NCI-H69 (cell line): ENCODE measurements at regions not wholly inside any gene's neighbourhood (a gene's known extent, or its start where the extent isn't known, plus 50 kb on each side); places are given as distances from the start of the nearest gene placed in this dataset.

ENCODE experiments used
- DNase-seq: peaks from one replicate; lab custom pipeline; 2025; lab: John Stamatoyannopoulos, UW

- no peak for DNase-seq
Measured at GRCh38 chr2:173647681-173648311, 293.1 kb downstream of the CDCA7 start.

- DNase-seq = no peak
Measured at GRCh38 chr2:173648816-173649215, 294.1 kb downstream of the CDCA7 start.

GRCh38 chr2:173649527-173650219 is 295.0 kb downstream of the CDCA7 start:
- DNase-seq = no peak

GRCh38 chr2:173651891-173652290 is 297.2 kb downstream of the CDCA7 start:
- no peak for DNase-seq

GRCh38 chr2:173652311-173652710 is 297.6 kb downstream of the CDCA7 start:
- DNase-seq = no peak

- DNase-seq = peak; percentile 32
Measured at GRCh38 chr2:173652767-173653431, 298.2 kb downstream of the CDCA7 start.

GRCh38 chr2:173653432-173653805 is 298.7 kb downstream of the CDCA7 start:
- DNase-seq = no peak

- DNase-seq = no peak
Measured at GRCh38 chr2:173654161-173654895, 299.7 kb downstream of the CDCA7 start.

- no peak for DNase-seq
Measured at GRCh38 chr2:173654896-173655265, 300.2 kb downstream of the CDCA7 start.

- no peak for DNase-seq
Measured at GRCh38 chr2:173656086-173656485, 301.4 kb downstream of the CDCA7 start.

GRCh38 chr2:173657996-173658717 is 303.5 kb downstream of the CDCA7 start:
- no peak for DNase-seq

- no peak for DNase-seq
Measured at GRCh38 chr2:173658946-173659371, 304.3 kb downstream of the CDCA7 start.

- DNase-seq = no peak
Measured at GRCh38 chr2:173659509-173659908, 304.8 kb downstream of the CDCA7 start.

GRCh38 chr2:173661586-173661985 is 303.6 kb downstream of the SP3 start:
- no peak for DNase-seq

- no peak for DNase-seq
Measured at GRCh38 chr2:173663353-173663752, 301.8 kb downstream of the SP3 start.

GRCh38 chr2:173663835-173664512 is 301.2 kb downstream of the SP3 start:
- no peak for DNase-seq

GRCh38 chr2:173664513-173664910 is 300.7 kb downstream of the SP3 start:
- DNase-seq = no peak

- no peak for DNase-seq
Measured at GRCh38 chr2:173666171-173666888, 298.8 kb downstream of the SP3 start.

GRCh38 chr2:173667014-173667413 is 298.2 kb downstream of the SP3 start:
- no peak for DNase-seq

- no peak for DNase-seq
Measured at GRCh38 chr2:173667415-173667814, 297.8 kb downstream of the SP3 start.
